GM19324 (cell line): ENCODE measurements at regions not wholly inside any gene's neighbourhood (a gene's known extent, or its start where the extent isn't known, plus 50 kb on each side); places are given as distances from the start of the nearest gene placed in this dataset.
"Not testable (repeated sequence)": the region's sequence is repeated elsewhere in the genome, so short reads cannot be mapped to it uniquely, and the experiment has no call there.

Experiments
- ATAC-seq: cut with Tn5 transposase; IDR thresholded peaks from one replicate; pipeline ENCODE4 v1.9.1; 2021; ENCODE audit warnings: mild to moderate bottlenecking, moderate library complexity; ENCODE audit not compliant: unreplicated experiment, low FRiP score

- no peak for ATAC-seq
Measured at GRCh38 chr21:41571938-41572510, 64.1 kb upstream of the TMPRSS2 start.

DNA sequence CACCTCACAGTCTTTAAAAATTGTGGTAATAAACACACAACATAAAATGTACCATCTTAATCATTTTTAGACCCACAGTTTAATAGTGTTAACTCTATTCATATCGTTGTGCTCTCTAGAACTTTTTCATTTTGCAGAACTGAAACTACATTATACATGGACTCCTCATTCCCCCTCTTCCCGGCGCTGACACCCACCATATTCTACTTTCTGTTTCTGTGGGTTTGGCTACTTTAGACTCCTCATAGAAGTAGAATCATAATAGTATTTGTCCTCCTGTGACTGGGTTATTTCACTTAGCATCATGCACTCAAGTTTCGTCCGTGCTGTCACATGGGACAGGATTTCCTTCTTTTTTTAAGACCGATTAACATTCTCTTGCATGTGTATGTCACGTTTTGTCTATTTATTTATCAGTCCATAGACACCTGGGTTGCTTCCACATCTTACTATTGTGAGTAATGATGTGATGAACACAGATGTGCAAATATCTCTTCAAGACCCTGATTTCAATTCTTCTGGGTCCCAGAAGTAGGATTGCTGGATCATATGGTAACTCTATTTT lies 62.9 kb upstream of the TMPRSS2 start:
- ATAC-seq = peak; percentile 81

- no peak for ATAC-seq
Measured at GRCh38 chr21:41568606-41569385, 60.8 kb upstream of the TMPRSS2 start.

DNA sequence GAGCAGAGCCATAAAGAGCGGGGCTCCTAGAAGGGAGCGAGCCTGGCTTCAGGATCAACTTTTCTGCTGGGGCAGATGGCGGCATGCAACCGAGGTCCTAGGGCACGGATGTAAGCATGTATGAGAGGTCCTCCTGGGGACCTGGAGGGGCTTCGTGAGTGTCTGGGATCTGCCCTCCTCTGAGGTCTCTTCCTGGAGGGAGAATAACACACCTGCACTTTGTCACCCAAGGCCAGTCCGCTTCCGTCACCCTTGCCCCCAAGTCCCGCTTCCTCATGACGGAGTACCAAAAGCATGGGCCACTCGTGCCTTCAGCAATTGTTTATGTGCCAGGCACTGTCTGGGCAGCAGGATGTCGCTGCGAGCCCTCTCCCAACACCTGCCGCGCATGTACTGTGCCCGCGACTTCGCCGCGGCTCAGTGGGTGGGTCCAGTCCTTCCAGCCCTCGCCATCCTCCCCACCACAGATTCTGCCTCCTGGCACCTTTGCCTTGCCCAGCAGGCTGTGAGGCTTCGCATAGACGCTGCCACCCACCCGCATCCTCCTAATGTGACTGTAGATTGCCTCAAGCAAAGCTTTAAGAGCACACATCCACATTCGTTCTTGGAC lies 60.0 kb upstream of the TMPRSS2 start:
- ATAC-seq = no peak

DNA sequence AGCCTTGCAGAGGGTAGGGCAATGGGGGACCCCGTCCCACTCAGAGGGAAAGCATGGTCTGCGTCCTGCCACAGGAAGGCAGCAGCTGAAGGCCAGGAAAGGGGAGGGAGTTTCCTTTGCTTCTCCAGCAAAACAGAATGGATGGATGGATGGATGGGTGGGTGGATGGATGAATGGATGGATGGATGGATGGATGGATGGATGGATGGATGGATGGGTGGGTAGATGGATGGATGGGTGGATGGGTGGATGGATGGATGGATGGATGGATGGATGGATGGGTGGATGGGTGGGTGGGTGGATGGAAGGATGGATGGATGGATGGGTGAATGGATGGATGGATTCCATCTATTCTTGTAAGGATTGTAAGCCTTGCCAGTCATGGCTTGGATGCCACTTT lies 59.3 kb upstream of the TMPRSS2 start:
- not testable (repeated sequence) for ATAC-seq

DNA sequence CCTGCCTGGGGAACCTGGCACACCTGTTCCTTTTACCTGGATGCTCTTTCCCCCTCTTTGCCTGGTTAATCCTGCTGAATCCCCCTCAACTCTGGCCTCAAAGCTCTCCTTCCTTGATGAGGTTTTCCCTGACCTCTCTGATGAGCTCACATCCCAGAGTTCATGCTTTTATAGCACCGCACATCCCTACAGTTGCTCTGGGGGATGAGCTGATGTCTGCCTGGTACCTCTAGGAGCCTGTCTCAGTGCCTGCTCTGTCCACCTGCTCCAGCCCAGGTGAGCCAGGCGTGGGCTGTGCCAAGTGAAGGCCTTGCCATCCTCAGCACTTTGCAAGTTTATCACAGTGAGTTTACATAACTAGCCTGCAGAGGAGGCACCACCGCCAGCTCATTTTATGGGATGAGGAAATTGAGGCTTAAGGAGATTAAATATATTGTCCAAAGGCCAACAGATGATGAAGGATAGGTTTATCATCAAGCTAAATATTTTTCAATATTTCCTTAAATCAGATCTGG lies 58.6 kb upstream of the TMPRSS2 start:
- ATAC-seq = no peak

DNA sequence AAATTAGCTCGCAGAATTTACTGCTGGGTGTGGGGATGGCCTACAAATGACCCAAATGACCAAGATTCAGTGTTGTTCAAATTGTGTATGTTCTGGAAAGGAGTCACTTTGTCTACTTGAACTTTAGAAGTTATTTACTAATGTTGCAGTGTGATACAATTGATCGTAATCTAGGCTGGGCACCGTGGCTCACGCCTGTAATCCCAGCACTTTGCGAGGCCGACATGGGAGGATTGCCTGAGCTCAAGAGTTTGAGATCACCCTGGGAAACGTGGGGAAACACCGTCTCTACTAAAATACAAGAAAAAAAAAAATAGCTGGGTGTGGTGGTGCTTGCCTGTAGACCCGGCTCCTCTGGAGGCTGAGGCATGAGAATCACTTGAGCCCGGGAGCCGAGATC lies 57.6 kb upstream of the TMPRSS2 start:
- no peak for ATAC-seq

GRCh38 chr21:41564871-41565274 lies 56.9 kb upstream of the TMPRSS2 start:
- ATAC-seq = no peak

DNA sequence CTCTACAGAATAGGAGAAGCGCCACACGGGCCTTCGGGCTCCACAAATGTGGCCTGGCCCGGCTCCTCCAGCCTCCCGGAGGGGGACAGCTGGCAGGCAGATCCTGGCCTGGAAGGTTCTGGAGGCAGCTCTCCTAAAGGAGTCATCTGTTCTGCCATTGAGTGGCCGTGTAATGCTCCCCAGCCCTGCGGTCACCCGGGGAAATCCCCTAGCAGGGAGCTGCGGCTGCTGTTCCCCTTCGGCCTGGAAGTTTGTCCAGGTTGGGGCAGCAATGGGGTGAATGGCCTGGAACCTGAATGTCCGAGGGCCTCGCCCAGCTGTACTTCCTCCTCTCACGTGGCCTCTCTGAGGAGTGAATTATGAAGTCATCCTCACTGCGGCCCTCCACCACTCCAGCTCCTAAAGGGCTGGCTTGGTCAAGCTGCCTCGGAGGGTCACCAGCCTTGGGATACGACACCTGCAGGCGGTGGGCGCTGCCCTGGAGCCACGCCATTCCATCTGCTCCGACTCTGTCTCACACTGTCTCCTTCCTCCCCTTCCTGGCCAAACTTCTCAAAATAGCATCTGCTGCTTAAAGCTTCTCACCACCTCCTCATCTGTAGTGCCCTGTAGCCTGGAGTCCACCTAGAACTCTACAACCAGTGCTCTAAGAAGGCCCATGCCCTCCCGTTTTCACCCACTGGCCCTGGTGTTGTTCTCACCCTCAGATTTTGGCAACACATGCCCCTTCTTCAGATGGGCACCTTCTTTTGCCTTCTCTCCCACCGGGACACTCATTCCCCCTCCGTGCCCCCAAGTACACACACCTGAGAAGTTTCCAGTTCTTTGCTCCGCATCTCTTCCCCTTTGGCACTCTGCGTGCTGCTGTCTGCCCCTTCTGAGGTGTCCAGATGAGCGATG lies 54.4 kb upstream of the TMPRSS2 start:
- ATAC-seq = no peak

DNA sequence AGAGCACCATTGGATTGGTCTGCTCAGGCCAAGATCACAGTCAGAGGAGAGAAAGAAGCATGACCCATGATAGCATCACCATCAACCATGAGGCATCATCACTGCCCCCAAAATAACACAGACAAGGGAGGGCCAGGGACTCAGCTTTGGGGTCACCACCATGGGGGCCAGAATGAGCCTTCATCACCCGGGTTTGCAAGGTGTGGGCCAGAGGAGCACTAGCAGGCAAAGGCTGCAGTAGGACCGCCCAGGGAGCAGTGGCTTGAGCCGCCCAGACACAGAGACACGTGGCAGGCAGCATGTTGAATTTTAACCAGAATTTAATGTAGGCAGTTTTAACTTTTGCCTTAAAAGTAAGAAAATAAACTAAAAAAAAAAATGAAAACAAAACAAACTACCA lies 53.7 kb upstream of the TMPRSS2 start:
- ATAC-seq = no peak

DNA sequence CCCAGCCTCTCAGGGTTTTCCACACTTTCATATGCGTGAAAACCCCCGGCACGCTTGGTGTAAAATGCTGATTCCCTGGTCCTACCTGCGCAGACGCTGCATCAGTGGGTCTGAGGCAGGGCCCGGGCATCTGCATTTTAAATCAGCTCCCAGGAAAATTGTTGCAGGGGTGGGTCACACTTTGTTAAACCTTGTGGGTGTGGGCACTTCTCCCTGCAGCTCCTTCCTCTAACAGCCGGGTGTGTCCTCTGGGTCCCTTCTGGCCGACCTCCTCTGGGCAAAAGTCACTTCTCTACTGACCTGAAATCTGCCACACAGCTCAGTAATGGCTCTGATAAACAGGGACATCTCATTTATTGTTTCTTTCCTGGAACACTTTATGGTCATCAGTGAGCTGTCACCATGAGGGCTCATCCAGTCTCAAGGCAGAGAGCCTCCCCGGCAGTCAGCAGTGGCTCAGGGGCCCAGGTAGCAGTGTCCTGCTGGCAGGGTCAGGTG lies 52.8 kb upstream of the TMPRSS2 start:
- no peak for ATAC-seq

DNA sequence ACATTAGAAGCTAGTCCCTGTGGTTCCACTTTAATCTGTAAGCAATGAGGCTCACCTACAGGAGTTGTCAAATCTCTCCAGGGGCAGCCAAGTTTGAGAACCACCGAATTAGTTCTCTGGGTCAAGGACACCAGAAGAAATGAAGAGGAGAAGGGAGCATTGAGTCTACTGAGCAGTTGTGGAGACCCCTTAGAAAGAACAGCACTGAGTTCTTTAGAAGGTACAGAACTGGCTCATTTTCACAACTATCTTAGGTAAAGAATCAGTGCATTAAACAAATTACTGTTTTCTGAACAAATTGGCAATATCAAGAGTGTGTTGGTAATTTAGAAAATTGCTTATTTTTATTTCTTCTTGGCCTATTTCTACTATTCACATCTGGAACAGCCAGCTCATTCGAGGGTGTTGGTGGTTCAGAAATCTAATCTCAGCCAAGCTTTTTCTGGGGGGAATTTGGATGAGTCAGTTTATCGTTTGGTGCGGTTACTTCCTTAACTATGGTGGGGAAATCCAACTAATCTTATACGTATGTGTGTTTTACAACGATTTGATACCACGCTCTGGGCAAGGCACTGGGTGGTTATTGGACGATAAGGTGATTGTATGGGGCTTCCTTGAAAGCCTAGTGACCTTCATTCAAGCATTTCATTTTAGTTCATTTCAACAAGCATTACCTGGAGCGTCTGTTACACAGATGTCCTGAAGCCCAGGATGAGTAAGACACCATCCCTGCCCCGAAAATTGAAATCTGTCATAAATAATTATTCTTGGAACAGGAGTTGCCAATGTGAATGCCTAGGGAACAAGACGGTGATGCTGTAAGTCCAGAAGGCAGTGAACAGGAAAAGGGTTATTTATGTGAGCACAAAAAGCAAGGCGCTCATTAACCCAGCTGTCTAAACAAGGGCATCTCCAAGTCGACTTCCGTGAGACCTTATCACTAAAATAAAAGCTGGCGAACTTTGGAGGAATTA lies 52.0 kb upstream of the TMPRSS2 start:
- ATAC-seq = no peak

- ATAC-seq = no peak
Measured at GRCh38 chr21:41558842-41559241, 50.9 kb upstream of the TMPRSS2 start.

GRCh38 chr21:41557884-41558283 lies 49.9 kb upstream of the TMPRSS2 start:
- ATAC-seq = no peak
